ENCODE measurements at regions not wholly inside any gene's neighbourhood (a gene's known extent, or its start where the extent isn't known, plus 50 kb on each side); places are given as distances from the start of the nearest gene placed in this dataset.

DNA sequence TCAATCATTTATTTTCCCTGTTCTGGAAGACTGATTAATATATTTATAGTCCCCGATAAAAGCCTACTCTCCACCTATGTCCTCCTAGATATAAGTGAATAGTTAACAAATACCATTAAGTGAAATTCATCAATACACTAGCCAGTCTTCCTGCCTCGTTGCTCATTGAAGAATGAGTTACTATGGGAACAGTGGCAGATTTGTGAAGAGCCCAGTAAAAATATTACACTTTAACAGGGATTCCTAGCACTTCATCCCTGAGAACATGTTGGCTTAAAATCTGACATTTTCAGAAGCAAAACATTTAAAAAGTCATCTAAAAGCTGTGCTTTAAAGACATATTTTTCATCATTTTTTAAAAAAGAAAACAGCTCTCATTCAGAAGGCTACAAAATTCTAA lies 848.7 kb upstream of the NXPH2 start (continued):
- TF ChIP-seq REST (tag by site-specific recombination; IDR thresholded peaks at IDR 0.05) (no peak), PRDM10 (tag by site-specific recombination; IDR thresholded peaks at IDR 0.05) (no peak), GFI1B (tag by site-specific recombination; IDR thresholded peaks at IDR 0.05) (no peak), ZNF514 (tag by site-specific recombination; IDR thresholded peaks at IDR 0.05) (no peak), SETDB1 (IDR thresholded peaks at IDR 0.05; ENCODE audit: insufficient read length, low read length) (no peak), GLIS2 (tag by site-specific recombination; IDR thresholded peaks at IDR 0.05) (no peak)
- TF ChIP-seq, protein P1, sequence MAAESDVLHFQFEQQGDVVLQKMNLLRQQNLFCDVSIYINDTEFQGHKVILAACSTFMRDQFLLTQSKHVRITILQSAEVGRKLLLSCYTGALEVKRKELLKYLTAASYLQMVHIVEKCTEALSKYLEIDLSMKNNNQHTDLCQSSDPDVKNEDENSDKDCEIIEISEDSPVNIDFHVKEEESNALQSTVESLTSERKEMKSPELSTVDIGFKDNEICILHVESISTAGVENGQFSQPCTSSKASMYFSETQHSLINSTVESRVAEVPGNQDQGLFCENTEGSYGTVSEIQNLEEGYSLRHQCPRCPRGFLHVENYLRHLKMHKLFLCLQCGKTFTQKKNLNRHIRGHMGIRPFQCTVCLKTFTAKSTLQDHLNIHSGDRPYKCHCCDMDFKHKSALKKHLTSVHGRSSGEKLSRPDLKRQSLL (tag by site-specific recombination; IDR thresholded peaks at IDR 0.05) = no peak

- no peaks in the 10 kb centered on the region for H3K36me3 ChIP-seq (ENCODE audit: control insufficient read depth in 2 of 2, insufficient read depth in 1 of 2, low read length in 2 of 2)
- no peak overlapping the region for H3K27ac ChIP-seq (ENCODE audit: extremely low read depth, low read depth, low read length)
- no peak overlapping the region for H3K4me3 ChIP-seq (ENCODE audit: low read depth, low read length)
- ChIA-PET POLR2A (no interaction called here), CTCF (no interaction called here)
- no peaks in the 10 kb centered on the region for H3K4me1 ChIP-seq (ENCODE audit: control insufficient read depth, insufficient read depth, low read length)
- TF ChIP-seq, protein P2, sequence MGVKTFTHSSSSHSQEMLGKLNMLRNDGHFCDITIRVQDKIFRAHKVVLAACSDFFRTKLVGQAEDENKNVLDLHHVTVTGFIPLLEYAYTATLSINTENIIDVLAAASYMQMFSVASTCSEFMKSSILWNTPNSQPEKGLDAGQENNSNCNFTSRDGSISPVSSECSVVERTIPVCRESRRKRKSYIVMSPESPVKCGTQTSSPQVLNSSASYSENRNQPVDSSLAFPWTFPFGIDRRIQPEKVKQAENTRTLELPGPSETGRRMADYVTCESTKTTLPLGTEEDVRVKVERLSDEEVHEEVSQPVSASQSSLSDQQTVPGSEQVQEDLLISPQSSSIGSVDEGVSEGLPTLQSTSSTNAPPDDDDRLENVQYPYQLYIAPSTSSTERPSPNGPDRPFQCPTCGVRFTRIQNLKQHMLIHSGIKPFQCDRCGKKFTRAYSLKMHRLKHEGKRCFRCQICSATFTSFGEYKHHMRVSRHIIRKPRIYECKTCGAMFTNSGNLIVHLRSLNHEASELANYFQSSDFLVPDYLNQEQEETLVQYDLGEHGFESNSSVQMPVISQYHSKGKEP (tag by site-specific recombination; IDR thresholded peaks at IDR 0.05) = no peak
- no peak for TF ChIP-seq ZNF2 (tag by site-specific recombination; IDR thresholded peaks at IDR 0.05)
- TF ChIP-seq ZNF544 (tag by site-specific recombination; IDR thresholded peaks at IDR 0.05) = no peak
- no peak for TF ChIP-seq SETDB1 (IDR thresholded peaks at IDR 0.05; ENCODE audit: insufficient read length, low read length)
- TF ChIP-seq SCRT1 (tag by site-specific recombination; IDR thresholded peaks at IDR 0.05; ENCODE audit: borderline replicate concordance) = no peak
- no peak for TF ChIP-seq ZNF473 (tag by site-specific recombination; IDR thresholded peaks at IDR 0.05)
- no peak for TF ChIP-seq ZNF112 (tag by site-specific recombination; IDR thresholded peaks at IDR 0.05)
- TF ChIP-seq ZNF184 (tag by site-specific recombination; IDR thresholded peaks at IDR 0.05) = no peak
- no peak for TF ChIP-seq ZNF280D (tag by site-specific recombination; IDR thresholded peaks at IDR 0.05)
- TF ChIP-seq, protein P3, sequence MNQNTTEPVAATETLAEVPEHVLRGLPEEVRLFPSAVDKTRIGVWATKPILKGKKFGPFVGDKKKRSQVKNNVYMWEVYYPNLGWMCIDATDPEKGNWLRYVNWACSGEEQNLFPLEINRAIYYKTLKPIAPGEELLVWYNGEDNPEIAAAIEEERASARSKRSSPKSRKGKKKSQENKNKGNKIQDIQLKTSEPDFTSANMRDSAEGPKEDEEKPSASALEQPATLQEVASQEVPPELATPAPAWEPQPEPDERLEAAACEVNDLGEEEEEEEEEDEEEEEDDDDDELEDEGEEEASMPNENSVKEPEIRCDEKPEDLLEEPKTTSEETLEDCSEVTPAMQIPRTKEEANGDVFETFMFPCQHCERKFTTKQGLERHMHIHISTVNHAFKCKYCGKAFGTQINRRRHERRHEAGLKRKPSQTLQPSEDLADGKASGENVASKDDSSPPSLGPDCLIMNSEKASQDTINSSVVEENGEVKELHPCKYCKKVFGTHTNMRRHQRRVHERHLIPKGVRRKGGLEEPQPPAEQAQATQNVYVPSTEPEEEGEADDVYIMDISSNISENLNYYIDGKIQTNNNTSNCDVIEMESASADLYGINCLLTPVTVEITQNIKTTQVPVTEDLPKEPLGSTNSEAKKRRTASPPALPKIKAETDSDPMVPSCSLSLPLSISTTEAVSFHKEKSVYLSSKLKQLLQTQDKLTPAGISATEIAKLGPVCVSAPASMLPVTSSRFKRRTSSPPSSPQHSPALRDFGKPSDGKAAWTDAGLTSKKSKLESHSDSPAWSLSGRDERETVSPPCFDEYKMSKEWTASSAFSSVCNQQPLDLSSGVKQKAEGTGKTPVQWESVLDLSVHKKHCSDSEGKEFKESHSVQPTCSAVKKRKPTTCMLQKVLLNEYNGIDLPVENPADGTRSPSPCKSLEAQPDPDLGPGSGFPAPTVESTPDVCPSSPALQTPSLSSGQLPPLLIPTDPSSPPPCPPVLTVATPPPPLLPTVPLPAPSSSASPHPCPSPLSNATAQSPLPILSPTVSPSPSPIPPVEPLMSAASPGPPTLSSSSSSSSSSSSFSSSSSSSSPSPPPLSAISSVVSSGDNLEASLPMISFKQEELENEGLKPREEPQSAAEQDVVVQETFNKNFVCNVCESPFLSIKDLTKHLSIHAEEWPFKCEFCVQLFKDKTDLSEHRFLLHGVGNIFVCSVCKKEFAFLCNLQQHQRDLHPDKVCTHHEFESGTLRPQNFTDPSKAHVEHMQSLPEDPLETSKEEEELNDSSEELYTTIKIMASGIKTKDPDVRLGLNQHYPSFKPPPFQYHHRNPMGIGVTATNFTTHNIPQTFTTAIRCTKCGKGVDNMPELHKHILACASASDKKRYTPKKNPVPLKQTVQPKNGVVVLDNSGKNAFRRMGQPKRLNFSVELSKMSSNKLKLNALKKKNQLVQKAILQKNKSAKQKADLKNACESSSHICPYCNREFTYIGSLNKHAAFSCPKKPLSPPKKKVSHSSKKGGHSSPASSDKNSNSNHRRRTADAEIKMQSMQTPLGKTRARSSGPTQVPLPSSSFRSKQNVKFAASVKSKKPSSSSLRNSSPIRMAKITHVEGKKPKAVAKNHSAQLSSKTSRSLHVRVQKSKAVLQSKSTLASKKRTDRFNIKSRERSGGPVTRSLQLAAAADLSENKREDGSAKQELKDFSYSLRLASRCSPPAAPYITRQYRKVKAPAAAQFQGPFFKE (tag by site-specific recombination; IDR thresholded peaks at IDR 0.05; ENCODE audit: borderline replicate concordance) = no peak
- no peak for TF ChIP-seq ZNF423 (tag by site-specific recombination; IDR thresholded peaks at IDR 0.05)
- no peaks in the 10 kb centered on the region for H3K9me3 ChIP-seq (ENCODE audit: control insufficient read depth, insufficient read depth, low read depth, low read length)
These were observed 845.9 kb upstream of the NXPH2 start for GRCh38 chr2:139626128-139626527.
